Stimulated activated CD4-positive, alpha-beta T cell treated with anti-CD3 and anti-CD28 coated beads, TNF-alpha, amount 100 ng/mL, for 24 hours (primary cell): ENCODE measurements at regions not wholly inside any gene's neighbourhood (a gene's known extent, or its start where the extent isn't known, plus 50 kb on each side); places are given as distances from the start of the nearest gene placed in this dataset.

Source experiments
- DNase-seq, 3 experiments: peaks; one replicate each; pipeline ENCODE4 v3.0.0-alpha.2; 2020; ENCODE audit warnings: low read depth in 3 of 3

DNA sequence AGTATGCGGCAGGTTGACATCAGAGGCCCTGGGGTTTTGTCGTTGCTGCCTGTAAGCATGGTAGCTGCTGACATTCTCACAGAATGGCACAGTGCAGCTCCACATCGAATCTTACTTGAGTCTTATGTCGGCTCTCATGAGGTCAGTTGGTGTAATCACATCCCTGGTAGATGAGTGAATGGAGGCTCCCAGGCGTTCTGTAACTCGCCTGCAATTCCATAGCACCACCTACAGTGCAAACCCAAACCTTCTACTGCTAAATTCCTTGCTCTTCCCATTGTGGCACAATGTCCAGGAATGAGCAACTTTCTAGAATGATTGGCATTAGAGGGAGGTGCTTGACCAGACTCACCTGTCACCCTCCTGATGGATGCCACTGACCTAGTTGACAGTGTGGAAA lies 578.4 kb downstream of the CCDC171 start:
- DNase-seq, result no peak

DNA sequence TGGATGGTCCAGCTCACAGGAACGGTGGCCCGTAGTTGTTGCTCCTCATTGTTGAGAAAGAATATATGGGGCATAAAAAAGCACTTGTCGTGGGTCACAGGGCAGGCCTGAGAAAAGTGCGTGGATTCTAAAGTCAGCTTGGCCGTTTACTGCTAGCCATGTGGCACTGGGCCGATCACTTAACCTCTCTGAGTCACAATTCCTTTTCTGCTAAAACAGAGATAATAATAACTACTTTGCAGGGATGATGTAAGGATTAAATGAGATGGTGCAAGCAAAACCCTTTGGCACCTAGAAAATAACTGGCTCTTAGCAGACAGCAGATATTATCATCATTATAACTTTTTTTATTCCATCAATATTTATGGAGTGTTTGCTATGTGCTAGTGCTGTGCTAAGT lies 579.7 kb downstream of the CCDC171 start:
- no peak for DNase-seq

DNA sequence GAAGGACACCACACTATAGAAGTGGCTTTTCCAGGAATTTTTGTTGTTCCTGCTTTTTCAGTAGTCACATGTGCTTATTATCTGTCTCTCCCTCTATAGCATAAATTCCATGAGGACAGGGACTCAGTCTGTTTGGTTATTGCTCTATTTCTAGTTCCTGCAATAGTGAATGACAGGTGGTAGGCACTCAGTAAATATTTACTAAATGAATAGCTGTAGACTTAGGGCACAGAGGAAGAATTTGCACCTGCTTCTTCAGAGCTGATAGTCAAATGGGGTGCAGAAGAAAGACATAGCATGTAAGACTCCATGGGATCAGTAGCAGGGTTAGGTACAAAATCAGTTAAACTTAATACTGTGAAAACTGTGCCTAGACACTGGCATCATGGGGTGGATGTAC lies 580.2 kb downstream of the CCDC171 start:
- no peak for DNase-seq

DNA sequence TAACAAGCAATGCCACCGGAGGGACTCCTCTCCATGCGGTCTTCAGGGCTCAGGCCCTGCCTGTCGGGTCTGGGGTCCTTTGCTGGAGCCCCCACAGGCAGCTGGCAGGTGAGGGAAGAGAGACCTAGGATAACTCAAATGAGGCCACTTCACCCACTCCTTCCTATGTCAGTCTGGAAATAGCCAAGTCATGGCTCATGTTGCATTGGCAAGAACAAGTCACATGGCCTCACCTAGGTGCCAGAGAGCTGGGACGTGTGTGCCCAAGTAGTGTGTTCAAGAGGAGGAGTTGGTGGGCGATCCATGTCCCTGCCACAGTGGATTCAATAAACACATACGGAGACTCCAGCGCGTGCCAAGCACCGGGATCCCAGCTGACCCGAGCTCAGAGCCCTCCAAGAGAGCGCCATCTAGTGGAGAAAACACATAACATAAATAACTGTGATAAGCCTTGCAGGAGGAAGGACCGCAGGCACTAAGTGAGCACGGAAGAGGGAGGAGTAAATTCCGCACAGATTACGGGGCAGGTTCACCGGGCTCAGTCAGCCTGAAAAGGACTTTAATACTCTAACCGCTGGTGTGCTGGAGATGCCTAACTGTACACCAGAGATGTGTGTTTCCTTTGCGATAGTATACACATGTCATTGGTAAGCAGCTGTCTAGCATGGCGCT lies 580.8 kb downstream of the CCDC171 start:
- no peak for DNase-seq

DNA sequence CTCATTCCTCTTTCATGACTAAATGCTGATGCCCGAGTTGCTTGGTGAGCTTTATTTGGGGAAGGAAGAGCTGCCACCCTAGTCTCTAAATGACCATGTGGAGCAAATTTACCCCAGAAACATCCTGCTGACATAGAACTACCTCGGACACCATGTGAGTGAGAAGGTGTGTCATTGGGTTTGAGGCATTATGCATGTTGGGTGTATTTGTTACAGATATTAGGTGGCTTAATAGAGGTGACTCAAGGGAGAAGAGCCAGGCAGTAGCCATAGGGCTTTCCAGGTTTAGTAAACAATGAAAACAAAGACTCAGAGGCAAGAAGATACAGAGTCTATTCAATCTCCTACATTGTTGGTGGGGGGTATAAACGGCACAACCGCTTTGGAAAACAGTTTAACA lies 581.5 kb downstream of the CCDC171 start:
- DNase-seq, result no peak

DNA sequence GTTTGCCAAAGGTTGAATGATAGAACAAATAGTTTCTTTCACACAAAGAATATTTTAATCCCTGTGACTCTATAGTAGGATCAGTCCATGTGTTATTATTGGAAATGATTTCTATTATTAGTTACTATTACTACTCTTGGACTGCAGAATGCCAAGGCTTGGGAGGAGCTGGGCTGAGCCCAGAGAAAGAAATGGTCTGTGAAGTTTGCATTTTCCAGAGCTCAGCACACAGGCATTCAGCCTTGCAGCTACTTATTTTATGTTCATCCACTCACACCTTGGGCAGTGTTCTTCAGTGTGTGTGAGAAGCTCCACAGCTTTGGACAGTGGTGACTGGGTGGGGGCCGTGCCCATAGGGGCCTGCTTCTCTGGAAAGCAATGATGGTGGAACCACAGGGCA lies 583.1 kb downstream of the CCDC171 start:
- no peak for DNase-seq

DNA sequence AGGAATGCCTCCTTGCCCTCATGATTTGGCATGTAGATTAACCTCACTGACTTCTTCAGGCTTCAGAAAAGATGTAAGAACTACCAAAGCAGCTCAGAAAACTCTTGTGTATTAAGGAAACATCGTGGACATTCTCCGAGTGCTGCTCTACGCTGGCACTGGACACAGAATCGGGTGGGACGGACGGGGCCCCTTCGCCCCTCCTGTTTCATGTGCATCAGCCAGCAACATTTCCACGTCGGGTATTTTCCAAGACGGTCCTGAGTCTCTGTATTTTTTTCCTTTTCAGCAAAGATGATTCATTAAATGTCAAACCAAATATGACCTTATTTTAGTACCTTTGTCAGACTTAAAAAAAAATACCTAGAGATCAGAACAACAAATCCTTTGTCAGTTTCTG lies 583.6 kb downstream of the CCDC171 start:
- no peak for DNase-seq

DNA sequence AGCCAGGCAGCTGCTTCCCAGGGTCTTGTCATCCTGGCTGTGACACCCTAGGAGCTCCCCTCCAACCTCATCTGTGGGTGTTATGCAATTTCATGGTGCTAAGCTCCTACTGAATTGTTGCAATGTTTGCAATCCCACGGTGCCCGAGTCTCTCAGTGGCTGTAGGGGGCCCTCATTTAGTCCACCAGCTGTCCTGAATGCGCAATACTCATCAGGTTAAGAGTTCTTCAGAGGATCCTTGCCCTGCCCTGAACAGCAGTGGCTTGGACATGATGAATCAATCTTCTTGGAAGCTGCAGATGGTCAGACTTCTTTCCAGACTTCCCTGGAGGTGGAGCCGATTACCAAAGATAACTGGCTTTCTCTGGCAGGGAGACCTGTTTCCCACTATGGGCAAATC lies 584.1 kb downstream of the CCDC171 start:
- DNase-seq, result no peak

DNA sequence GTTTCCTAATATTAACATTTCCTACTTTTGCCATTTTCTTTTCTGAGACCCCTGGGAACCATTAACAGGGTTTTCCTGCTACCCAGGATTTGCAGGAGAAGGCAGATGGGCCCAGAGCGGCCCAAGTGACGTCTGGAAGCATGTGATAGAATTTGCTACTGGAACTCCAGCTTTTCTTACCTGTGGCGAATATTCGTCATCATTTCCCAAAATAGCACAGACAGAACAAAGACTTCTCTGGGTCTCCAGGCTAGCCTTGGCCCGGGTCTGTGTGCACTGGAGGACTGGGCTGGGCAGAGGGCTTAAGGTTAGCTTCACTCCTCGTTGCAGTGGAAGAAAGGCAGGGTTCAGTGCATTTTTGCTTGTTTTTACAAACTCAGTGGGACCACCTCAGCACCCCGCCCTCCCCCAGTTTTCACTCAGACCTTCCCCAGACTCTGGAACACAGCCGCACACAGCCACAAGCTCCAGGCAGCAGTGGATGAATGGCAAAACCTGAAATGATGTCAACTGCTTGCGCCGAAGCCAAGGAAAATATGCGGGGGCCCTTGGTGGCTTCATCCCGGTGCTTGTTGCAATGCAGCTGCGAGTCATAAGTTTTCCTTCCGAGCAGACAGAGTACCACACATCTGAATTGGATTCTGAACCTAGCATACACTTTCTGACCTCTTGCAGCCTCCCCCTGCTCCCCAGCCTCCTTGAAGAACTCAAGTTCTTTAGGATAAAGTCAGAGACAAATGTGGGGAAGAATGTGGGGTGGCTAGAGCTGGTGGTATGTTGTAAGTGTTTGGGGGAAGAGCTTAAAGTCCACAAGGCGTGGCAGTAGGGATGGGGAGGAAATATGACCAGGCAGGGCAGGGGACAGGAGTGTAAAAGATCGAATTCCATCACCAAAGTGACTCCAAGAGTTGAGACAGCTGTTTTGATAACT lies 586.0 kb downstream of the CCDC171 start:
- DNase-seq, result no peak

DNA sequence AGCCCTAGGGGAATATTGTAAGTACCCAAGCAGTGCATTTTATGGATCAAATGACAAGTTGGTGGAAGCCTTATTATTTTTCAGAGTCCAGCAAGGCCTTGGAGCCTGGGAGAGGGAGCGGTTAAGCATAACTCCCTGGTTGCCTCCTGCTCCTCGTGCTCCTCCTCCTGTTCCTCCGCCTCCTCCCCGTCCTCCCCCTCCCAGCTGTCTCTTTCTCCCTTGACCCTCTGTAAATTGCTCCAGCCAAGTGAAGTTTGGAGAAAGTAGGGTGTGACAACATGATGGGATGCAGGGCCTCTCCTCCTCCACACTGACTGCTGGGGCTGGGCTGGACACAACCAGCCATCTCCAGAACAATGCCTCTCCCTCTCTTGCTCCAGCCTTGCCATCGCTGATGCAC lies 586.9 kb downstream of the CCDC171 start:
- DNase-seq, result no peak

DNA sequence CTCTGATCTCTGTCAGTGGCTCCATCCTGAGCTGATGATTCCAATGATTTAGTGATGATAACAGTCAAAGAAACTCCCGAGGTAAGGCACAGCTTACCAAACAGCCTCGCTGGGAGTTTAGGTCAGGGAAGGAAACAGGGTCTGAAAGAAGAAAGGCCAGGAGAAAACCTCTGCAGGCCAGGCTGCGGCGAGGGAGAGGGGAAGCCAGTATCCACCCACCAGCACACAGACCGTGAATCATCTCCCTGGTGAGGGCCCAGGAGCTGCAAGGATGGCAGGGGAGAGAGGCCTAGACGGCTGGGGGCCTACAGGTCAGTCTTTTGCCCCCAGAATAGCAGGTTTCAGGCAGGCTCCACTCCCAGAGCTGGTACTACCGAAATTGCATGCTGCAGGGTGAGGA lies 590.5 kb downstream of the CCDC171 start:
- no peak for DNase-seq

DNA sequence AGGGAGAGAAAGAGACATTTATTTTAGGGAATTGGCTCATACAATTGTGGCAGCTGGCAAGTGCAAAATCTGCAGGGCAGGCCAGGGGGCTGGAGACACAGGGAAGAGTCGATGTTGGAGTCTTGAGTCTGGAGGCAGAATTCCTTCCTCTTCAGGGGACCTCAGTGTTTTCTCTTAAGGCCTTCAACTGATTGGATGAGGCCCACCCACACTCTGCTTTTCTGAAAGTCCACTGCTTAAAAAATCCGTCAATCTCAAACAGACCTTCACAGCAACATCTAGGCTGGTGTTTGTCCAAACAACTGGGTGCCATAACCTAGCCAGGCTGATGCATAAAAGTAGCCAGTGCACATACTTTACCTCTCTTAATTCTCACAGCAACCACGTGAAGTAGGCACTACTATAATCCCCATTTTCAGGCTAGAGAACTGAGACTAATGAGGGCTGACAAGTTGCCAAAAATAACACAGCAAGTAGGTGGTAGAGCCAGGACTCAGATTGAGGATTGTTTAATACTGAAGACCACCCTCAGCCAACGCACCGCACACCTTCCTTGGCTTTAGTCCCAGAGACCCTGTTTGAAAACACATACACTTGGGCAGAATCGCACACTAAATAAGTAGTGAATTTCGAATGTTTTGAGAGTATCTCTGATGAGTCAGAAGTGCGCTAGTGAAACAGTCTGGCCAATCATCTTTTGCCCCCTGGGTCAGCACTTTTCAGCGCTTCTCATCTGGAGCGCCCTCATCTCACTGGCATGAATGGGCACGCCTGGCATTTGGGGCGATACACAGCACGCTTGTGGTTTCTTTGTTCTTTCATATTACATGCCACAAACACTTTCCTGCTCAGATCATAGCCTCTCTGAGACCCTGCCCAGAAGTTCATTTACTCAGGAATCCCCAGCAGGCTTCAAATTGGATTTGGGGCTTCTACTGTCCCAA lies 591.4 kb downstream of the CCDC171 start:
- DNase-seq, result no peak

DNA sequence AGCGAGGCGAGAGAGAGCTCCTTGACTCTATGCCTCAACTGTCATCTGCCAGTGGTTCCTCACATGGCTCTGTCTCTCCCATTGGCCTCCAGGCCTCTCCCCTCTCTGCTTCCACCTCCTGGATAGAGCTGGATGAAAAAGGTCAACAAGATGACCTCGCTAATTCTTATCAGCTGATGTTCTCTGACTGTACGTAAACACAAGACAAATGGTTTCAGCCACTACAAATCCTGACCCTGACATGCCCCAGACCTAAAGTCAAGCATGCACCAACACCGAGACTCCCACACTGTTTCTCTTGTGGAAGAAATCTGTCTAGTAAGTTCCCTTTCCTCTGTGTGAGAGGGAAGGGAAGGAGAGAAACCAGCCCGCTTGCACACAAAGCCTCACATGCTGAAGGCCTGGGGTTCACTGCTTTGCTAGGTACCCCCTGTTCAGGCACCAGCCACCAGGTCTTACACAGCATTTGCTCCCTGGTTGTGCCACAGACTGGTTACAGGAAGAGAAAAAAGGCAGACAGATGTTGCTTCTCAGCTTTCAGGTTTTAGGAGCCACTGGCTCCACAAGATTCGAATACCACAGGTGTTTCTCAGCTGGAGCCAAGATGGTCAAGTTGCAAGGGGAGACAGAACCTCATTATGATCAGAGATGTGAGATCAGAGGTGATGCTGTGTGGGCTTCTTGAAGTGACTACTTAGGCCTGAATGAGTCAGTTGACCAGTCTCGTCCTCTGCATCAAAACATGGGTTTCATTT lies 592.5 kb downstream of the CCDC171 start:
- DNase-seq, result no peak

DNA sequence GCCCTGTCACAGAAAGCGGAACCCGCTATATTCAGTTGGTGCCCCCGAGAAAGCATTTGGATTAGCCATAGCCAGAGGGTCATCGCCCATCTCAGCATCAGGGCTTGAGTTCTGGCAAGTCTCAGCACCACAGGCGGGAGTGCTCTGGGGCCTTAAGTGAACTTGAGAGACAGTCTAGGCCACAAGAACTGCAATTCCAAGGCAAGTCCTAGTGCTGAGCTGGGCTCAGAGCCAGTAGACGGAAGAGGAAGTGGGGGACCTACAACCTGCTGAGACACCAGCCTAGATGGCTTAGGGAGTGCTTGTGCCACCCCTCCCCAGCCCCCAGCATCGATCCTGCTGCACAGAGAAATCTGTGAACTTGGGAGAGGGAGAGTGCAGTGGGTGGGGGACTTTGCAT lies 594.9 kb downstream of the CCDC171 start:
- no peak for DNase-seq

DNA sequence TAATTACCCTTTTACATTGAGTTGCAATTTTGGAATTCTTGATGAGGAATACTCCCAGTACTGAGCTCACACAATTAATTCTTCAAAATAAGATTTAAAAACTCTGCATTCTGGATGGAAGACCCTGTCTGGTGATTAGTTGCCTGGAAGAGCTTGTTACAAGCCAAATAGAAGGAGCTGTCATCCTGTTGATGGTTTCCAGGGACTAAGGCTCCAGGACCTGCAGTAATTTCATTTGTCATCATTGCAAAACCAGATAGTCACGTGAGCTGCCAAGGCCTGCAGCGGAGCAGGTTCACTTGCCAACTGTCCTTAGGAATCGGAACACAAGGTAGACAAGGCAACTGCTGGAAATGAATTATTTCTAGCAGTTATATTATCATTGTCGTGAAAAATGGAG lies 597.7 kb downstream of the CCDC171 start:
- DNase-seq, result no peak

DNA sequence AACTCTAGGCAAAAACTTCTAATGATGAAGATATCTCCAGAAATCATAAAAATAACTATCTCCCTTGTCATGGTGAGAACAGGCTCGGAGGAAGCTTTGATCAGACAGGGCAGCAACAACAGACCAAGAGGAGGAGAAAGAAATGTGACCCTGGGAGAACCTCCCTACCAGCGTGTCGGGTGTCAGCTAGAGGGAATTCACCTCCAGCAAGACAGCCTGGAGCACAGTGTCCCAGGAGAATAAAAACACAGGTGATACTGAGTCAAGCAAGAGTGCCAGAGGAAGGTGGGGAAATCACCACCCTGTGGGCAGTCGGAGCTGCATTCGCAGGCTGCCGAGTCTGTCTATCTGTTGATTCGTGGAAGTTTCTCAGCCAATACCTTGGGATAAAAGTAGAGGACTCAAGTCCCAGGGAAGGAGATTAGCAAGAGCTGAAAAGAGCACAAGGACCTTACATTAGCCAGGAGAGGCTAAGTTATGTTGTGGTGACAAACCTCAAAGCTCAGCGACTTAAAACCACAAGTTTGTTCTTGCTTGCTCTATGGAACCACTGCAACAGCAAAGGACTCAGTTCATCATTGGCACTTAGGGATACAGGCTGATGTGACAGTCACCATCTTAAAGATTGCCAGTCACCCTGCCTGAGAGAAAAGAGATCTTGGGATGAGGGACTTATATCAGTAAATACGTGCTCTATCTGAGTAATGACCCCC lies 598.3 kb downstream of the CCDC171 start:
- DNase-seq, result no peak

DNA sequence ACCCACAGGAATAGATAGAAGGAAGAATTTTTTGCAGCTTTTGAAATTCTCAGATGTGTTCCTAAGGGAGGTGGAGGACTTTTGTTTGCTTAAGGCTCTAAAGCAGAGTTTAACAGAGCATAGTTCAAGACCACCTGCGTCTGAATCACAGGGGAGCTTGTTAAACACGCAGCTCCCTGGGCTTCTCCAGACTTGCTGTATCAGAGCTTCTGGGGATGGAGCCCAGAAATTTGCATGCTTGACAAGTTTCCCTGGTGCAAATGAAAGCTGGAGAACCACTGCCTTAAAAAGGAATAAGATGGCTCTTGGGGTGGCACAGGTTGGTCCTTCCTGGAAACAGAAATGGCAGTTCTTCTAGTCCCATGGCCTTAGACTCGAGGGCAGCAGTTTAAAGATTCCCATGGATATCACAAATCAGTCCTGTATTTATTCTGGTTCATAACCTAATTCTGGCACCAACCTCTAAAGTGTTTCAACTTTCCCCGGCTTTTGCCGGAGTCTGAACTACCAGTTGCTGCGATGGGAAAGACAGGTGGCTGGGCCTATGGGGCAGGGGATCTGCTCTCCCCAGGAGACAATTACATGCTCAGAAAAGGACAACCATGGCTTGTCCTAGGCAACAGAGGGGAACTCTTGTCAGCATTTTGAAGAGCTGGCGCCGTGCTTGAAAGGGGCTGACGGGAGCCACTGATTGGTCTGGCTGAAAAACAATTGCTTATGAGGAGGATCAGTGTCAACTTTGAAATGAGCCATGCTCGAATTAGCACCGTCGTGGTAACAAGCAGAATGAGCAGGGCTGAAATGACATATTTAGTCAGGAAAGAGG lies 599.6 kb downstream of the CCDC171 start:
- no peak for DNase-seq

DNA sequence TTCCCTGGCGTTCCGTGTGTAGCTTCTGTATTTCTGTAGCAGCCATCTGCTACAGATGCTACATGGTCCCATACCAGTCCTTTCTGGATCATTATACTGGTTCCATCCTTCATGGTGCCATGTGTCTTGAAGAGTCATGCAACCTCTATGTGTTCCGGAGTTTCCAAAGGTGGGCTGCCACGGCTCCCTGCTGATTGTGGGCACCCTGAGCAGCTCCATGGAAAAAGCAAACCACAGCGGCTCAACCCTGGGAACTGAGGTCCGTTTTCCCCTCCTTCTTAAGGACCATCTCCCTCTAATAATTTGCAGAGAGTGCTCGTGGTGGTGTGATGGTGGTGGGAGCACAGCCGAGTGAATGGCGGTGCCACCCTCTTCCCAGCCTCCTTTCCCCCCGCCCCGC lies 600.4 kb downstream of the CCDC171 start:
- no peak for DNase-seq

DNA sequence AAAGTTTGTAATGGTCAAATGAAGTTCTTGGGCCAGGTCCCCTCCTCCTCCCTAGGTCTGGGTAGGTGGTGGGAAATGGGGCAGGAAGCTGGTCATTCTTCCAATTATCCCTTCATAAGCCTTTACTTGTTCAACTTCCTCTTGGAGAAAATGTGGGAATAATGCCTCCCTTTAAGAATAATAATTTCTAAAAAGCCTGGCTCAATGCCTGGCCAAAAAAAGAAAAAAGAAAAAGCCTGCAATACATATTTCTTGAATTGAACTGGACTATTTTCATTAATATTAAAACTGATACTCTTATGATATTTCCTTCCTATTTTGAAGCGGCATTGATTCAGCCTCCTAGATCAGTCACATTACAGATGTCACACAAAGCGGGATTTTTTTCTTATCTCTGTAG lies 600.9 kb downstream of the CCDC171 start:
- no peak for DNase-seq

DNA sequence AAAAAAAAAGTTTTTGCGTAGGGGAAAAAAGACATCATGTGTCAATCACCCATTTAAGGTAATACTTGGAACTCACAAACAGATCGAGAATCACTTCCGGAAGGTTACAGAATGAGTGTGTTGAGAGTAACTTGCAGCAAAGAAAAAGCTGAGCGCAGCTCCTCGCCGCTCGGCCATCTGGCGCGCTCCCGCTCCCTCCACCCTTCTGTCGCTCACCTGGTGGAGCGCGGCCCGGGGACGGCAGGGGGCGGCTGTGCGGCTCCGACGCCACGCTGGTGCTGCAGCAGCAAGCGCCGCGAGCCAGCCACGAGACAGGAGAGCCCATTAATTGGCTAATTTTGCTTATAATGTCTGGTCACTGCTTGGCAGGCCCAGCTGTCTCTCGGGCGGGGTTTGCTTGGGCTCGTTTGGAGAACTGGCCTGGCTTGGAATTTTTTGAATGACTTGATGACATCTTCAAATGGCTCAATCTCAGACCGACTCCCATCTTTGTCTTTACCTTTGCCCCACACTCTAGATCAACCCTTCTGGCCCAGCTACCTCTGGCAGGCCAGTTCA lies 601.8 kb downstream of the CCDC171 start:
- DNase-seq, result peak in 2 of 3 experiments; percentile 3 to 41
